ES-I3 (cell line): ENCODE measurements at regions not wholly inside any gene's neighbourhood (a gene's known extent, or its start where the extent isn't known, plus 50 kb on each side); places are given as distances from the start of the nearest gene placed in this dataset.

Experiments used
- H3K36me3 ChIP-seq: 2 replicates; pipeline ENCODE4 v1.6.1; 2013; ENCODE audit warnings: mild to moderate bottlenecking, low read length, control low read depth, moderate library complexity; ENCODE audit not compliant: insufficient read depth
- H3K4me1 ChIP-seq: 2 replicates; pipeline ENCODE4 v1.6.1; 2013; ENCODE audit warnings: mild to moderate bottlenecking, control low read depth, low read length; ENCODE audit not compliant: insufficient read depth
- H3K9ac ChIP-seq: 2 replicates; pipeline ENCODE4 v1.6.1; 2013; ENCODE audit warnings: low read depth, mild to moderate bottlenecking, low read length, moderate library complexity
- H3K9me3 ChIP-seq: 2 replicates; pipeline ENCODE4 v1.6.1; 2013; ENCODE audit warnings: mild to moderate bottlenecking, low read length, moderate library complexity; ENCODE audit not compliant: control insufficient read depth, insufficient read depth

- H3K9ac ChIP-seq, result no peak overlapping the region
- peaks cover 7% of the 10 kb centered on the region; the same call in 1 of the 2 replicates for H3K4me1 ChIP-seq
- no peaks in the 10 kb centered on the region for H3K36me3 ChIP-seq
- H3K9me3 ChIP-seq, result no peaks in the 10 kb centered on the region
Observed at GRCh38 chr9:22683700-22684075, 237.1 kb downstream of the DMRTA1 start.

DNA sequence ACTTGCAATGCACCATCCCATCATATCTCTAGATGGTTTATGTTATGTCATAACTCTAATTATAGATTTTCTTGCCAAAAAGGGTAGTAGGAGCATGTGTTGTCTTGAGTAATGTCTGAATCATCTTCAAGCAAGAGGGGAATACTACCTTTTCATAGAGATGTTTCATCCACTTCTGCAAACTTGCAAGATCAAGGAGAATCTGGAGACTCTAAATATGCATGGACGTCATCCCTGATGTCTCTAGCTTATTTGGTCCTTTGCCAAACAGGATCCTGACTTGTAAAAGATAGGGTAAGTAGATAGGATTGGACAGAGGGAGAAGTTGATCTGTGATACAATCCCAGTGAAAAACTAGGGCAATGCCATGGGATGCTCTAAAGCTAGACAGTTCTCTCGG, 246.5 kb downstream of the DMRTA1 start:
- no peaks in the 10 kb centered on the region for H3K36me3 ChIP-seq
- H3K9me3 ChIP-seq, result no peaks in the 10 kb centered on the region
- H3K9ac ChIP-seq, result no peak overlapping the region
- H3K4me1 ChIP-seq, result no peaks in the 10 kb centered on the region

- Histone ChIP-seq H3K36me3 (no peaks in the 10 kb centered on the region), H3K9ac (no peak overlapping the region), H3K4me1 (no peaks in the 10 kb centered on the region), H3K9me3 (no peaks in the 10 kb centered on the region)
Observed at GRCh38 chr9:22700171-22700570, 253.5 kb downstream of the DMRTA1 start.

- H3K36me3 ChIP-seq, result no peaks in the 10 kb centered on the region
- H3K9ac ChIP-seq, result no peak overlapping the region
- H3K9me3 ChIP-seq, result no peaks in the 10 kb centered on the region
- no peaks in the 10 kb centered on the region for H3K4me1 ChIP-seq
Observed at GRCh38 chr9:22718653-22719052, 272.0 kb downstream of the DMRTA1 start.

GRCh38 chr9:22722492-22722891, 275.9 kb downstream of the DMRTA1 start:
- H3K9ac ChIP-seq, result no peak overlapping the region
- no peaks in the 10 kb centered on the region for H3K4me1 ChIP-seq
- H3K36me3 ChIP-seq, result no peaks in the 10 kb centered on the region
- no peaks in the 10 kb centered on the region; the same call in 1 of the 2 replicates for H3K9me3 ChIP-seq

- Histone ChIP-seq H3K36me3 (no peaks in the 10 kb centered on the region), H3K4me1 (peaks cover 4% of the 10 kb centered on the region; the same call in 1 of the 2 replicates), H3K9me3 (no peaks in the 10 kb centered on the region), H3K9ac (no peak overlapping the region)
Observed at GRCh38 chr9:22731786-22732185, 285.2 kb downstream of the DMRTA1 start.

DNA sequence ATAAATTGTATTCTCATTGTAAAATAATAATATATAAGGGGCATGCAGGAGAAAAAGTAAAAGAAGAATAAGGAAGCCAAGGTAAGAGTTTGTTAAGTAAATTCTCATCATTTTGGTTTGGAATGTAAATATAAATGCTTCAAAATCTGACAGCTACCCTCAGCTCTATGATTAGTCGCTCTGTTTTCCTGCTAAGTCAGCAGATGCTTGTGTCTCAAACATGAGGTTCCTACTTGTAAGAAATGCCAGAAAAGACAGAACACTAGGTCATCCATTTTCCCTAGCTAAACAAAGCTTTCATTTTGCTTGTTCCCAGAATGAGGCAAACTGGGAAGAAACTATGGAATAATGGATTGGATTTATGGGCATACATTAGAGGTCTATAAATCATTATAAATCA, 293.1 kb downstream of the DMRTA1 start:
- H3K36me3 ChIP-seq, result no peaks in the 10 kb centered on the region
- H3K4me1 ChIP-seq, result no peaks in the 10 kb centered on the region
- H3K9ac ChIP-seq, result no peak overlapping the region
- H3K9me3 ChIP-seq, result no peaks in the 10 kb centered on the region

DNA sequence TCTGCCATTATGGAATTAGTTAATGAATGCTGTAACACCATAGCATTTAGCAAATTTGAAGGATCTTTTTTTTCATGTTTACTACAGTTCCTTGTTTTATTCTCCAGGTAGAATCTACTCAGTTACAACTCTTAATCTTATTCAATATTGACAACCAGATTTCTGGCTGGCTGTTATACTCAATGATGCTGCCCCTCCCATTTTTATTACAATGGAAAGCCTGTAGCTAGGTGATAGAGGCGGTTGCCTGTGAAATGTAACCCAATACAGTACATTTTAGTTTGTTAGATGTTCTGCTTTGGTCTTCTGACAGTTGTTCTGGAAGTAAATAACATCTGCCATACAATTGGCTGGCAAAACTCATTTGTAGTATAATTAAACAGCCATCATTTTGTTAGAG, 294.2 kb downstream of the DMRTA1 start:
- Histone ChIP-seq H3K9ac (no peak overlapping the region), H3K4me1 (no peaks in the 10 kb centered on the region), H3K36me3 (no peaks in the 10 kb centered on the region), H3K9me3 (no peaks in the 10 kb centered on the region)

DNA sequence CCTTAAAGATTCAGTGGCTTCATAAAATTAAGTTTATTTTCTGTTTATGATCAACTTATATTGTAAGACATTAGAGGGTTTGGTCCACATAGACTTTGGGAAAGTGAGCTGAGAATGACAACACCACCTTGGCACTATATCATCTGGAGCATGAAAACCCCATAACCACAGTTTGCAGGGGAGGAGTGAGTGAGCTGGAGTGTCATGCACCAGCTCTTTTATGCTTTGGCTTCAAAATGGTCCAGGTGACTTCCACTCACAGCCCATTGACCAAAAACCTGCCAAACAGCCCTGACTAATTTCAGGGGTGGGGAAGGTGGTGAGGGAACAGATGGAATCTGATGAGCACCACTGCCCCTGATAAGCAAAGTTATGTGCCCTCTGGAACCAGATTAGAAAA, 295.8 kb downstream of the DMRTA1 start:
- no peaks in the 10 kb centered on the region for H3K4me1 ChIP-seq
- no peaks in the 10 kb centered on the region for H3K9me3 ChIP-seq
- H3K9ac ChIP-seq, result no peak overlapping the region
- no peaks in the 10 kb centered on the region for H3K36me3 ChIP-seq

- no peak overlapping the region for H3K9ac ChIP-seq
- no peaks in the 10 kb centered on the region for H3K36me3 ChIP-seq
- no peaks in the 10 kb centered on the region for H3K9me3 ChIP-seq
- no peaks in the 10 kb centered on the region; the same call in 1 of the 2 replicates for H3K4me1 ChIP-seq
Observed at GRCh38 chr9:22773501-22774220, 327.0 kb downstream of the DMRTA1 start.

GRCh38 chr9:22790329-22790728, 343.7 kb downstream of the DMRTA1 start:
- H3K9ac ChIP-seq, result no peak overlapping the region
- H3K4me1 ChIP-seq, result no peaks in the 10 kb centered on the region
- H3K36me3 ChIP-seq, result no peaks in the 10 kb centered on the region
- H3K9me3 ChIP-seq, result no peaks in the 10 kb centered on the region

DNA sequence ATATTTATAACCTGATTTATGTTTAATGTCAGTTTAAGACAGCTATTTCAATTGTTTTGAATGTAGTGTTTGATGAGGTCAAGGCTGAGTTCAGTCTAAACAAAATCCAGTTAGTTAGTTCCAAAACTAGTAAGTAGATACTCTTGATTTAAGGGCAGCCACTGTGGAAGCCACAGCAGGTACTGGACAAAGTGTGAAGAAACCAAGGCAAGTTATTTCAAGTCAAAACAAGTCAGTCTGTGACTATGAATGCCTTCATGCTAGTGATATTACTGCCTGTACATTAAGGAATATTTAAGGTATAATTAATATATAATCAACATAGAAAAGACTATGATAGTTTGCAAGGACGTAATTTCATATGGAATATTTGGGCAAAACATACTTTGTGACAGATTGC, 362.3 kb downstream of the DMRTA1 start:
- no peak overlapping the region for H3K9ac ChIP-seq

GRCh38 chr9:22809371-22809770, 362.7 kb downstream of the DMRTA1 start:
- no peaks in the 10 kb centered on the region for H3K4me1 ChIP-seq
- no peak overlapping the region for H3K9ac ChIP-seq
- H3K36me3 ChIP-seq, result no peaks in the 10 kb centered on the region
- H3K9me3 ChIP-seq, result no peaks in the 10 kb centered on the region

More for the DNA sequence above, 362.3 kb downstream of the DMRTA1 start:
- Histone ChIP-seq H3K36me3 (no peaks in the 10 kb centered on the region), H3K4me1 (no peaks in the 10 kb centered on the region), H3K9me3 (no peaks in the 10 kb centered on the region)

DNA sequence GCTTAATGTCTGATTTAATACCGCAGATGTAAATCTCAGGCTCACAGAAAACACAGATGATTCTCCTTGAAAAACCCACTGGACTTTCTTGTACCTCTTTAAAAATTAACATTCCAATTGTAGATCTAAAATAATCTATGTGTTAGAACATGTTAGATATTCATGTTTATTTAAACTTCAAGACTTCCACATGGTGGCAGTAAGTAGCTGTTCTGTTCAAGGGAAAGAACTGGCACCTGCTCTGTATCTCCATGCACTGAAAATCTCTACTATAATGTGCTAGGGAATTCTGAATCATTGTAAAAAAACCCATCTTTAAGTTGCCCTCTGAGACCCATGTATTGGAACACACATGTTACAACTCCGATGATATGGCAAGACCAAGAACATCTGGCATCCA, 366.9 kb downstream of the DMRTA1 start:
- no peak overlapping the region for H3K9ac ChIP-seq
- no peaks in the 10 kb centered on the region for H3K4me1 ChIP-seq
- H3K36me3 ChIP-seq, result no peaks in the 10 kb centered on the region
- H3K9me3 ChIP-seq, result no peaks in the 10 kb centered on the region

- Histone ChIP-seq H3K9me3 (no peaks in the 10 kb centered on the region), H3K4me1 (no peaks in the 10 kb centered on the region), H3K36me3 (no peaks in the 10 kb centered on the region), H3K9ac (no peak overlapping the region)
Observed at GRCh38 chr9:22815246-22815645, 368.6 kb downstream of the DMRTA1 start.
